Stimulated activated CD4-positive, alpha-beta T cell treated with anti-CD3 and anti-CD28 coated beads, TNF-alpha, amount 100 ng/mL, for 1 hour (primary cell): ENCODE measurements at regions not wholly inside any gene's neighbourhood (a gene's known extent, or its start where the extent isn't known, plus 50 kb on each side); places are given as distances from the start of the nearest gene placed in this dataset.

Source experiments
- DNase-seq, 3 donors: peaks; one replicate each; pipeline ENCODE4 v3.0.0-alpha.2; 2020; ENCODE audit warnings: low read depth in 3 of 3, low spot score in 1 of 3

DNA sequence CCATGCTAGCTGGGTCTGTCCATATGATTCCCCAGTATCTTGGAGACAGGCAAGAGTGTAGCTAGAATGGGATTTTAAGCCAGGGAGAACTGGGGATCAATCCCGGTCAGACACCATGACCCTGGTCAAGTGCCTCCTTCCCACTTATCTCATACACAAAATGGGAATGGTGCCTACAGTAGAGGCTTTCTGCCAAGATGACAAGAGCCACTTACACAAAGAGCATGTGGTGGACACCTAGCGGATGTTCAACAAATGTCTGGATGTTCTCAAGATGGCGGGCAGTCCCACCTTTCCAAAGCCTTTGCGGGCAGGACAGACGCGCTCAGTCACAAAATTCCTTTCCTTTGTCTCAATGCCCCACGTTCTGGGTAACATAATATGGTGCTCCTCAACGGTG is 57.3 kb downstream of the MAF start:
- no peak for DNase-seq

DNA sequence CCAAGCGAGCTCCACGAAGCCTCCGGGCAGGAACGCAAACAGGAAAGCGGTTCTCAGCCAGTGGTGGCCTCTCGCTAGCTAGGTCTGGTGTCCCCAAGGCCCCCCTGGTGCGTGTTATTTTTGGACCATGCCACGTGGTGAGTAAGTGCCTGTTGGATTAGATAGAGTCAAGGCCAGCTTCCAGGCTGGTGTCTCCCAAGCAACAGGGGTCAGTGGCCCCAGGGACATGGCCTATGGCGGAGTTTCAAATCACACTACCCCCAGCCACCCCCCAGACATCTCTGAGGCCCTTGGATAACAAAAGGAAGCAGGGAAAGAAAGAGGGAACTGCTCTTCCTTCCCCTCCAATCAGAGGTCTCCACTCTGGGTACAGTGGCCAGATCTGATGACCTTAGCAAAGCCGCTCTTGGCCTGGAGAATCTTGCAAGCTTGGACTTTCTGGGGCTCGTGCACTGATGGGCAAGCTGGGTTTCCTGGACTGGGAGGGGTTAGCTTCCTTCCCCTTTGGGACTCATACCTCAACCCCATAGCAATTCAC is 58.2 kb downstream of the MAF start:
- no peak for DNase-seq

DNA sequence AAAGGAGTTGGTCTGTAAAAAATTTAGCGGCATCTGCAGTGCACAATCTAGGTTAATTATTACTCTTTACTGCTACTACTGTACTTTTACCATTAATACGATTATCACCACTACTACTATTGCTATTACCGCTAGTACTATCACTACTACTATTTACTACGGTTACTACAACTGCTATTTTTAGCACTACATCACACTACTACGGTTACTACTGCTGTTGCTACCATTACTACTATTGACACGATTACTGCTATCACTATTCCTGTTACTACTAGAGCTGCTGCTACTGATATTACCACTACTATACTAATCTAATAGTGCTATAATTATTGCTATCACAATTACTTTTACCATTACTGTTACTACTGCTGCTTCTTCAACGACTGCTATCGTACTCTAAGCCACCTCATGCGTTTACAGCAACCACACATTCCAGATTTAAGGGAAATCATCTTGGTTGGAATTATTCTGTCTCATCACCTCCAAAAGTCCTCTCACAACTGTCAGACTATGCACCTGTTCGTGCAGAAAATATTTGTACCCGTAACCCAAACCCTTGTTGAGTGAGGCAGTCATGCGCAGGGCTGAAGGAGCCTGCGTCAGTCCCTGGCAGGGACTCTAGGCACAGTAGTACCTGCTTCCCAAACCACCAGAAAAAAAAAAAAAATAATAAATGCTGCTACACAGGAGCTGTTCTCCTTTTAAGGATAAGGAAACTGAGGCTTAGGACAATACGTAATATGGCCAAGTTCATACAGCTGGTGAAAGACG is 59.5 kb downstream of the MAF start:
- DNase-seq, result no peak

DNA sequence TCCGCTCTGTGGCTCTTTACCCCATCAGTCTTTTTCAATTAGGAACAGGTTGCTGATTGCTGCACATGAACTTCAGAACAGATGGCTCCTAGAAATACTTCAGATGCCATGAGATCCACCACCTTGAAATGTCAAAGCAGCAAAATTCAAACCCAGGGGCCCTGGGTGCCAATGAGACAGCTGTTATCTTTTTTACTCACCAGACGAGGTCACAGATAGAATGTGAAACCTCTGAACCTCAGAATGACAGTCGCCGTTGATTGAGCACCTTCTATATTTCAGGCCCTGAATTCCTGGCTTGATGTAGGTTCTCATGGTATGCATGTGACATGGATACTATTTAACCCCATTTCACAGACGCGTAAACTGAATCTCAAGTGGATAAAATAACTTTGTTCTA is 63.0 kb downstream of the MAF start:
- DNase-seq, result no peak

DNA sequence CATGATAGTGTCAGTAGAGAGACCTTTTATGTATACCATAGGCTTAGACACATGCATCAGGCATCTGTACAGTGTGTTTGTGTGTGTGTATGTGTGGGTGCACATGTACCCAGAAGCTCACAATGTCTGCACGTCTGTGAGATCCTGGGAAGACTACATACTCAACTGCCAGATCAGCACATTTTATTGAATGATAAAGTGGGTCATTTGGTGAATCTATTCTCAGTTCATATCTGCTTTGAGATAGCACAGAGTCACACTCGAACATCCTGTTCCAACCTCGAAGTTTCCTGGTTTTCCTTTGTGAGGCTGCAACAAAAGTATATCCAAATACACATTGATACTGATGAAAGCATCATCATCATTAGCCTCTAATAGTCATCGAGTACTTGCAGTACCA is 63.6 kb downstream of the MAF start:
- DNase-seq, result no peak

DNA sequence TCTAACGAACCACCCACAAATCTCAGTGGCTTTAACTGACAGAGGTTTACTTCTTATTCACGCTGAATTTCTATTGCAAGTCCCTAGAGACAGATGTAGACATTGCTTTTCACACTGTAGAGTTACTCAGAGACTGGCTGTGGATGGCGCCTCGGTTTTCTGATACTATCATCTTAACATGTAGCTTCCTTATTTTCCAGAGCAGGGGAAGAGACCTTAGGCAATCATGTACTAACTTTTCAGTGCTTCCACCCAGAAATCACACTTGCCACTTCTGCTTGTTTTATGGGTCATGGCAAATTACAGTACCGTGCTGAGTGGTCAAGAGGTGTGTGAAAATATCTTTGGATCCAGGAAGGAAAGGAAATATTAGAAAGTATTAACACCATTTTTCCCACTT is 65.4 kb downstream of the MAF start:
- no peak for DNase-seq

DNA sequence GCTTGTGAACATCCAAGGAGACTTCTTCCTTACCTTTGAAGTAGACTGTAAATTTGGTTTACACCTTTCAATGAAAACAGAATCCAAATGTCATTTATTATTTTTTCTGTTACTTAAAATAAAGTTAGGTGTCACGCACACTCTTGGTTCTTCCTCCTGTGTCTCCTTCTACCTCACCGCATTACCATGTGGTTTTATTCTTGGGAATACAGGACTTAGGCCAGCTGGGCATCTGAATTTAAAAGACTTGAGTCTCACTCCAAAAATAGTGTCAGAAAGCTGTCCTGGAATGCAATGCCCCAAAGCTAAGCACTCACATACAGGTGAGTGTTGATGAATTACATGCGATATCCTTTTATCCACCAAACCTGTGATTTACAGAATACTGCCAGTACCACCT is 66.4 kb downstream of the MAF start:
- DNase-seq, result no peak

DNA sequence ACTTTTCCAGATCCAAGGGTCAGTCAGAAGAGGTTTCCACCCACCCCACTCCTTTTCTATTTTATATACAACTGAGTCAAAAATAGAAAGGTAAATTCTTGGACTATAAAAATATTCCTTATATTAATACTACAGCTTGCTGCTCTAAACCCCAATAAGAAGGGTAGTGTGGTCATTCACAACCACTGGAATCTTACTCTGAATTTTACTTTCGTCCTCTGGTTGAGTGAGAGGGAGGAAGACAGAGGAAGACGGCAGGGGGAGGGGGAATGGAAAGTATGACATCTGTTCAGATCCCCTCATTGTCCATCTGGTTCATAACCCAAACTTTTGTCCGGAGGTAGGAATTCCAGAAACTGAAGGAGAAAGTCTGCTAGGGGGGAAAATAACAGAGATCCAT is 67.2 kb downstream of the MAF start:
- no peak for DNase-seq

DNA sequence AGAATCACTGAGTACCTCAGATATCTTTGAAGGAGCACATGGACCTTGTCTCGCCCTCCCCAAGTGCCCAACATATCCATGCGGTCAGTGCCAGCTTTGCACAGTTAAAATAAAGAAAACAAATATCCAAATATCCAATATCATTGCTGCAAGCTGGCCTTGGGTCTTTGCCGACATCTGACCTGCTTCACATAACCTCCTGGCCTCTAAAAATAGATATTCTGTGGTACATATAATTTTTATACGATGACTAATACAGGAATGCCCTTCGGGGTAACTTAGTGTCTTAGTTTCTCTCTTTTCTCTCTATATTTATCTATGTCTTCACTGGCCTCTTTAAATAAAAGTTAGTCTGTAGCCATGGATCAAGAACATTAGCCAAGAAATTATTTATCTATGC is 67.8 kb downstream of the MAF start:
- DNase-seq, result no peak

DNA sequence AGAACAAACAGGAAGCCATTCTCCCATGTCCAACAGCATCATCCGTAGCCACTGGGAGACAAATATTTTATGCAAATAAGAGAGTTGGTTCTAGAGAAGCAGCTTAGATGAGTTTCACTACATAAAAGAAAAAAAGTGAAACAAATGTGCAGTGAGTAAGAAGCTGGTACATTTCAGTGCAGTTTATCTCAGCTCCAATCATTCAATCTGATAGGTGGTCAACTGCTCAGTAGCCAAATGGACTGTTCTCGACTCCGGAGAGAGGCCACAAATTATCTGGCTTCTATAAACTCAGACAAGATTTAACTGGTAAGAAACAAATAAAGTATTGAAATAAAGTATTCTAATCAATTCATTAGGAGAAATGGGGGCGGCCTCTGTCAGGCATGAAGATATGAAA is 68.3 kb downstream of the MAF start:
- DNase-seq, result no peak

DNA sequence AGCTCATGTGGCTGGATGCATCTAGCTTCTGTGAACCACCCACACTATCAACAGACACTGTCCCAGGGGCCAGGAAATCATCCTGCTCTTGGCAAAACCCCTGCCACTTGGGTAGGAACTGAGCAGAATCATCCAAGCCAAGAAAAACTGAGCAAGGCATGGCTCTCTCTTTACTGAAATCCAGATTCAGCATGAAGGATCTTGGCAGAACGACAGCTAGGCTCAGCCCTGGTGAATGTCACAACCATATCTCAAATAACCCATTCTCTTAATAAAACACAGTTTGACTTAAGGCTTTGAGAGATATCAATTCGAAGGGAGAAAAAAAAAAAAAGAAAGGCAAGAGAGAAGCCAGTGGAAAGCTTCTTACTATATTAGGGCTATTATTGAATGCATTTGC is 72.2 kb downstream of the MAF start:
- no peak for DNase-seq

DNA sequence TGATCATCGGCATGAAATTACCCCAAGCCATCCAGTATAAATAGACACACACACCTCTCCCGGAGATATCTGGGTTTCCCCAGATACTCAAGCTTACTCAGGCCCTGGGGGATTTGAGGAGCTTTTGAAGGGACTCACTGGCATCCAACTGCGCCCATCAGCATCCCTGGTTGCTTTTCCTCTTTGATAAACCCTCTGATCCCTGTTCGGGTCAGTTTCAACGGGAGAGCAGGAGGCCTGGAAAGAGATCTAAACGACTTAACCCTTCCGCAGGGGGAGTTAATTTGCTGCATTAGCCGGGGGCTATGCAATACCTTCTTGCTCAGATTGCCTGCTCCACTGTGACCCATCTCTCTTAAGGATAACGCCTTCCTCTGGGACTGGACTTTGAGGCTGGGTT is 76.6 kb downstream of the MAF start:
- no peak for DNase-seq

DNA sequence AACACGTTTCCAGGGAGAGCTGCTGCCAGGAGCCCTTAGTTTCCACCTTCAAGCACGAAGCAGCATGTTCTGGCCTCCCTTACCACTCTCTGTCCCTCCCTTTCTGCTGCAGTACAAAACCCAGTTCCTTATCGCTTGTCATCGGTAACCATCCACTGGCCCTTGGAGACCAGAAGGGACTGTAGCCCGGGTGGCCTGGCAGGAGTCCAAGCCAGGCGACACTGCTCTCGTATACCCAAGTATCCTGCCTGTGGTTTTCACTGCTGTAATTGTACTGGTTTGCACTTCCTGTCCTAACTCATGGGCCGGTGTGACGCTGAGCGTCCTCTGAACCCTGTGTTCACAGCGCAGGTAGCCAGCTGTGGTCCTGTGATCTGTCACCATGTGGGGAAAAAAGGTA is 81.1 kb downstream of the MAF start:
- DNase-seq, result no peak

DNA sequence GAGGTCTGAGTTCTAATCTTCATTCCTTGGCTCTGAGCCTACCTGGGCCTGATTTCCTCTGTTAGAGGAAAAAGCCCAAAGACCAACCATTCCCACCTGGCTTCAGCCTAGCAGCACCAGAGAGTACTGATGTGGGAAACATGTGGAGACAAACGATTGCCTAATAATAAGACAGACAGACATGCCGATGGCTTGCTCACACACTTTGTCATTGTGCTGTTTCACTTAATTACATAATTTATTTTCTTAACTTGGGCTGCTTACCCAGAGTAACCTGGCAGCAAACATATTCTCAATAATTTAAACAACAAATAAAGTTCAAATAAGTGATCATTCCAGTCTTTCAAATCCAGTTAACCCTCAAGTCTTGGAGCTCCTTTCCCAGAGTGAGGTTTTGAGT is 83.4 kb downstream of the MAF start:
- DNase-seq, result no peak

DNA sequence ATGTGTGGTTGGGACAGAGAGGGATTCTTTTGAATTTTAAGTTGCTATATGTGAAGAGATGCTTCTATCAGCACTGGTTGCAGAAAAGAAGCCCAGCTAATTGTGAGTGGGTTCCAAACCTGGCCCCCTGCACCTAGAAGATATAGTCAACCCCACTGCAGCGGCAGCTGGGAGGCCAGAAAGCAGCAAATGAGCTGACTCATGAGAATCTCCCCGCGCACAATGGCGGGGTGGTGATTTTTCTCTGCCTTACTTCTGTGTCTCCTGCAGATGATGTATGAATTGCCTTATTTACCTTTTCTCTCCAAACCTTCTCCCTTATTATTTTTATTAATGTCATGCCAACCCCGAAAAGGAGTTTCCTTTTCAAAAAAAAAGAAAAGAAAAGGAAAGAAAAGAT is 89.7 kb downstream of the MAF start:
- no peak for DNase-seq

DNA sequence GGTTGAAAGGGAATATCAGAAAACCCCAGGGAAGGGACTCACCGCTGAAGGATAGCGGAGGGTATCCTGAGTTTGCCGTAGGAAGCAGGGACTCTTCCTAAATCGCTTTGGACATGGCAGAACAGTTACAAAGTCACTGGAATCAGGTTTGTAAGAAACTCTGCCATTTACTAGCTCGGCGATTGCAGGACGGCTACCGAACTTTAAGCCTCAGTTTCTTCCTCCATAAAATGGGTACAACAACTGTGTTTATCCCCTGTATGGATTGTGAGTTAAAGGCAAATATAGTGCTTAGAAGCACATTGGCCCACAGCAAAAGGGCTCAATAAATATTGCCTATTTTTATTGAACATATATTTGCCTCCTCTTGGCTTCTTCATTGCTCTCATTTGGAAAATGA is 90.6 kb downstream of the MAF start:
- no peak for DNase-seq

DNA sequence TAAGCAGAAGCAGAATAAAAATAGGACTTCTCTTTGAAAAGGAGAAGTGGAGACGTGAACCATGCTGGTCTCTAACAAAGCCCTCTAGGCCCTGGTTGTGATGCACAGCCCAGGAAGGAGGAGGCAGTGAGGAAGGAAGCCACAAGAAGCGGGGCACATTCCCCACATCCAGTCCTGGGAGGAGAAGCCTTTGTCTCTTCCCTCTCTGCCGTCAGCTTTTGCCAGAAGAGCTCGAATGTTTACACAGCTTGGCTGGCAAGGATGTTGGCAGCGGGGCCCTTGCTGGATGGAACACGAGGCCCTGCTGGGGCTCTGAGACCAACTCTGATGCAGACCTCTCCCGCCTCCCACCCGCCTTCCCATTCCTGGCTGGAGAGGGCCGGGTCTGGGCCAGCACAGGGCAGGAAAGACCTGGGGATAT is 91.3 kb downstream of the MAF start:
- no peak for DNase-seq

DNA sequence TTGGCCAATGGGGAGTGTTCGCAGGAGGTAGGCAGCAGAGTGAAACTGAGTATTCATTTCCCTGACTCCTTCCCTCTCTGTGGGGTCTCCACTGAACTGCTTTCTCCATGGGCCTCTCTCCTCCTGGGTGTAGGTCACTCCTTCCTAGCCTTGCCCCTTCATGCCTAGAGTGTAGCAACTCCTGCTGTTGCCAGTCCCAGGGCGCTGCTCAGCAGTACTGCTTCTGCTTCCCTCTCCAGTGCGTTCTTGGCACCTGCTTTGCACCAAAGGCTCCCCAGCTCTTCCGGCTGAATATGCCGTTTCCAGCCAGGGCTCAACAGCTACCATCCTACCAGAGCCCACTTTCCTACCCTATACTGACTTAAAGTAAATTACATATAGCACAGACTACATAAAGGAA is 92.2 kb downstream of the MAF start:
- no peak for DNase-seq

DNA sequence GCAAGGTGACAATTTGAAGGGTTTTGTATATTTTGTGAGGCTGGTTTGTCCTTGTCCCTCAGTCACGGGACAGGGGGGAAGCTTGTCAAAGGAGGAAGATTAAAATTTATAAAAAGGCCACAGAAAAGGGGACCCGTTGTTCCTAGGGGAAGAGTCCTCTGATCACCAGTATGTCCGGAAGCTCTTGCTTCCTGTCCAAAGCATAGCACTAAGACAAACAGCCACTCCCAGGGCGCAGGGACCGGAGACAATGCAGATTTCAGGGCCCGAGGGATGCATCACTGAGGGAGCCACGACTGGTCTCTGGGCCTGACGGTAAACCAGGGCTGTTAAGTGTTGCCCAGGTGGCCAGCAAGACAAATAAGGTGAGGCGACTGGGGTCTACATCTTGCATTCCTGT is 95.2 kb downstream of the MAF start:
- DNase-seq, result no peak

DNA sequence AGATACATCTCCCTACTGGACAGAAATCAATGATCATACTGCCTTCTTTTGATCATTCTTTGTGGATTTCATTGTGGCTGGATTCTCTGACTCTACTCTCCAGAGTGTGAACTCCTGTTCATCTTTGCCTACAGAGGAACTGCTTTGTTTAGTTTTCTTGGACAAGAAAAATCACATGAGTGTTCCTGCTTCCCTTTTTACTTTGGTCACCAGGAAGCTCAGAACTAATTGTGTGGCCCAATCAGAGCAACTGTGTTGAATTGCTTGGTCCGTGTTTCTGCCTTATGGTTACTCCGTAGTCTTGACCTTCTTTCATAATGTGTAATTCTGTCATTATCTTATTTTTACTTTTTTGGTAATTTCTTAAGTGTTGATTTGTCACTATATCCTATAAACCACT is 97.0 kb downstream of the MAF start:
- no peak for DNase-seq

DNA sequence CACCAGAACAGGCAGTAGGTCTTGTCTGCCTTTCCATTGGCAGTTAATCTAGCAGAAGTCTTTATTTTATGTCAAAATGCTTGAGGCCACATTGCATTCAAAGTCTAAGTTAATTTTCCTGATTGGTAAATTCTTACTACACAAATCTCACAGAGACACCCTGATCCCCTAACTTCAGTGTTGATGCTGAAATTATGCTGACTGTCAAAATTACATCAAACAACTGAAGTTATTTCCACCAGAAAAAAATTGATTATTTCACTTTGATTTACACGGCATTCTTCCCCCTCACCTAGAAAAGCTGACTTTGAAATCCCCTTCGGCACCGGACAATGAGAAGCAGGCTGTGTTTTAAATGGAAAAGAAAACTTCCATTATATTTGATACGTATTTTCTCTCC is 99.1 kb downstream of the MAF start:
- no peak for DNase-seq

DNA sequence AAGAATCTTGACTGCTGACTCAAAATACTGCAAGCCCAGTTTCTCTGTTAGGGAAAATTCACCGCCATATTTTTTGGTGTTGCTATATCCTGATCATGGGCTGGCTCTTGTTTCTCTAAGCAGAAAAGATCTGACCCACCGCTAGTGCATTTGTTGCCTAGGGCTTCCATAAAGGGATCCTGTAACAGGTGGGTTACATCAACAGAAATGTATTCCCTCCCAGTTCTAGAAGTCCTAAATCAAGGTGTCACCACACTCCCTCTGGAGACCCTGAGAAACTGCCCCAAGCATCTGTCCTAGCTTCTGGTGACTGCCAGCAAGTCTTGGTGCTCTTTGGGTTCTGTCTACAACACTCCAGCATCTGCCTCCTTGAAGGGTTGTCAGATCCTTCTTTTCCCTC is 99.7 kb downstream of the MAF start:
- DNase-seq, result no peak

DNA sequence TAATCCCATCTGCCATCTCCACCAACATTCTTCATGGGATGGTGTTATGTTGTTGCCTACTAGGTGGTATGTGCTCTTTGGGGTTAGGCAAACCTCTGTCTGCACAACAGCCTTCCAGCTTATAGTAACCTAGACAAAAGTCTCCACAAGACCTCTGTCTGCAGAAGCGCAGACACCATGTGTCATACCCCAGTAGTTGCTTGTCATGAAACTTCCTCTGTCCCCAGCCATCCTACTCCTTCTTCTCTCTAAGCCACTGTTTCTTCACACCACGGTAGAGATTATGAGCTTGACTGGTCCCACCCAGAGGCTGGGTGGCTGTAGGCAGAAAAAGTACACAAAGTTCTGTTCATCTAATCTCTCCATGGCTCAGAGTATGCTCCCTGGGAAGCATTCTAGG is 100.3 kb downstream of the MAF start:
- DNase-seq, result no peak
